ENCODE measurements at regions not wholly inside any gene's neighbourhood (a gene's known extent, or its start where the extent isn't known, plus 50 kb on each side); places are given as distances from the start of the nearest gene placed in this dataset.

- TF ChIP-seq POLR2AphosphoS5 (IDR thresholded peaks at IDR 0.05; ENCODE audit: low read depth, low read length) (no peak), POLR2A (IDR thresholded peaks at IDR 0.05; ENCODE audit: low read depth, low read length) (no peak)
Measured at GRCh38 chr4:176422001-176422400, 102.2 kb downstream of the SPCS3 start.
